GM19463 (cell line): ENCODE measurements at regions not wholly inside any gene's neighbourhood (a gene's known extent, or its start where the extent isn't known, plus 50 kb on each side); places are given as distances from the start of the nearest gene placed in this dataset.
"Not testable (repeated sequence)": the region's sequence is repeated elsewhere in the genome, so short reads cannot be mapped to it uniquely, and the experiment has no call there.

Experiments
- ATAC-seq: cut with Tn5 transposase; IDR thresholded peaks from one replicate; pipeline ENCODE4 v1.9.1; 2021; ENCODE audit warnings: mild to moderate bottlenecking, moderate library complexity; ENCODE audit not compliant: unreplicated experiment

DNA sequence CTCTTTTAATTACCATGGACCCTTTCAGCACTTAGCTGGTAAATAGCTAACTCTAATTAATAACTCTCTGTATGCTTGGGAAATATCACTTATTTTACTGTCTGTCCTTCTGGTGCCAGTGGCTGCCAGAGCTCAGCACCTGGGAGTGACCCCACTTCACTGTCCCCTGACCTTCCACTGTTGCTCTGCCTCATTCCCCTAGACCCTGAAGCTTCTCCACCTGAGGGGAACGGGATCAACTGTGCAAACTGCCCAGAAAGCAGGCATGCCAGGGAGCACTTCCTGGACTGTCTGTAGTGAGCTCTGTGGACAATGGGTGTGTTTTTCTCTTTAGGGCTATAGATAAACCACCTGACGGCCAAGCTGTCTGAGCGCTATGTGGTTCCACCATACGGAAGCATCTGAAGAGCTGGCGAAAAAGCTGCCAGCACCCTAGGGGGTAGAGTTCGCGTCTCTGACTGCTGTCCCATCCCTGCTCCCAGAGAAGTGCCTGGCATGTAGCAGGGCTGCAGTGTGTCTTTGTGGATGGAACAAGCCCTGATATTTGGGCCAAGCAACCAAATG, 106.3 kb upstream of the FOXA2 start:
- no peak for ATAC-seq

GRCh38 chr20:22691369-22692118, 107.2 kb upstream of the FOXA2 start:
- peak; percentile 91 for ATAC-seq

GRCh38 chr20:22692119-22692475, 107.7 kb upstream of the FOXA2 start:
- ATAC-seq = no peak

DNA sequence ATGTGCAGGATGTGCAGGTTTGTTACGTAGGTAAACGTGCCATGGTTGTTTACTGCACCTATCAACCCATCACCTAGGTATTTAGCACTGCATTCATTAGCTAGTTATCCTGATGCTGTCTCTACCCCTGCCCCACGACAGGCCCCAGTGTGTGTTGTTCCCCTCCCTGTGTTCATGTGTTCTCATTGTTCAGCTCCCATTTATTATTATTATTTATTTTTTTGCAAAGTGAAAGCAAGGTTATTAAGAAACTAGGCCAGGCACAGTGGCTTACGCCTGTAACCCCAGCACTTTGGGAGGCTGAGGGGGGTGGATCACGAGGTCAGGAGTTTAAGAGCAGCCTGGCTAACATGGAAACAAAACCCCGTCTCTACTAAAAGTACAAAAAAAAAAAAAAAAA, 108.2 kb upstream of the FOXA2 start:
- ATAC-seq = not testable (repeated sequence)

GRCh38 chr20:22696759-22697158, 112.4 kb upstream of the FOXA2 start:
- no peak for ATAC-seq

DNA sequence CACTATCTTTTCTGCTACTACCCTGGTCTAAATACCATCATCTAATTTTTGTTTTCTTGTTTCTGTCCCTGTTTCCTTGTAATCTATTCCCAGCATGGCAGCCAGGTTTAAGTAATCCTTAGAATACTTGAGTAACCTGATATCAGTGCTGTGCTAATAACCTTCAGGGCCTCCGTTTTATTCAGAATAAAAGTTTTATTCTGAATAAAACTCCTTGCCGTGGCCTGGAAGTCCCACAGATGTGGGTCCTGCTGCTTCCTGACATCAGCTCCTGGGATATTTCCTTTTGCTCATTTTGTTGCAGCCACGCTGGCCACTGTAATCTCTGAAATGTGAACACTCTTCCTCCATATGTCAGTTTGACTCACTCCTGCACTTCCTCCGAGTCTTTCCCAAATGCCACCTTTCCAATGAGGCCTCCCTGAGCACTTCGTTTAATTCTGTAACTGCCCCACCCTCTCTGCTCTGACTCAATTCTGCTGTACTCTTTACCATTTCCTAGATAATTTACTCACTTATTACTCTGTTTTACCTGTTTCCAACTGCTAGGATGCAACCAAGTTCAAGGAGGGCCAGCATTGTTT, 114.0 kb upstream of the FOXA2 start:
- ATAC-seq = no peak

- ATAC-seq = no peak
Measured at GRCh38 chr20:22699396-22699795, 115.0 kb upstream of the FOXA2 start.

DNA sequence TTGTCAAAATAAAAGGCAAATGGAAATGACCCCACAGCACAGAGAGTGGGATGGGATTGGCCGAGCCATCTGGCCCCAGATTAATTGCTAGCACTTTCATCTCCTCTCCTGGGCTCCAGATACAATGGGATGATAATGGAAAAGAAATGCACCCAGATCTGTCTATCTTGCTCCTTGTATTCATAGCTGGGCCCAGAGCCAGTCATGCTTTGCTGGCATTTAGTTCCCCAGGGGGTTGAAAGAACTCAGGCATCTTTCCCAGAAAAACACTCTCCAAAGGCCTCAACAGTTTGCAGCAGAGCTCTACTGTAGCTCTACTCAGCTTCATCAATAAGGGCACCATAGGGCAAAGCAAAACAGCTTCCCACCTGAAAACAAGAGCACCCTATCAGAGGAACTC, 116.0 kb upstream of the FOXA2 start:
- ATAC-seq = no peak

DNA sequence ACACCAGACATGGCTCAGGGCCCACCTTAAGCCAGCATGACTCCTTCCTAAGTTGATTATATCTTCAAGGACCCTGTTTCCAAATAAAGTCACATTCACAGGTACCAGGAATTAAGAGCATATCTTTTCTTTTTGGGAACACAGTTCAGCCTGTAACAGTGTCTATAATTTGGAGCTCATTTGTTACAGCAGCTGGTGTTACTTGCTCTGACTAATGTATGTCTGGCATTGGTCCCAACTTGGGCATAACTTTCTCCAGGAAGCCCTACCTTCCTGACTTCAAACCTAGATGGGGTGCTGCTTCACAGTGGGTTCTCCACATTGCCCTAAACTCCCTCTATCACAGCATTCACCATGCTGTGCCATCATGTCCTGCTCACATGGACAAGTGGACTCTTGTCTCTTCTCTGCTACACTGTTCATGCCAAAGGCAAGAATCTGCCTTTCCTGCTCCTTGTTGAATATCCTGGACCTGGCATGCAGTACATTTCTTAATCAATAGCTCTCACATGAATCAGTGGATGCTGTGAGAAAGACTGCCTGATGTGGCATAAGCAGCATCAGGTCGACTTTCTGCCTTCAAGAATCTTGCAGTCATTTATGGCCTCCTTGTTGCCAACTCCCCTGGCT, 117.4 kb upstream of the FOXA2 start:
- ATAC-seq = no peak

DNA sequence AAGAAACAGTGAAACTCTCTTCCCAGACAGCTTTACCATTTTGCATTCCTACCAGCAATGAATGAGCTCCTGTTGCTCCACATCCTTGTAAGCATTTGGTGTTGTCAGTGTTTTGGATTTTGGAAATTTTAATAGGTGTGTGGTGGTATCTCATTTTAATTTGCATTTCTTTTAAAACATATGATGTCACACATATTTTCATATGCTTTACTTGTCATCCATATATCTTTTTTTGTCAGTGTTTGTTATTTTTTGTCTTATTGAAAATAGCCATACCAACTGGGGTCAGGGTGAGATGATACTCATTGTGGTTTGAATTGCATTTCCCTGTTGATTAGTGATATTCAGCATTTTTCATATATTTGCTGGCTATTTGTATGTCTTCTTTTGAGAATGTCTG, 119.5 kb upstream of the FOXA2 start:
- ATAC-seq = no peak

- no peak for ATAC-seq
Measured at GRCh38 chr20:22711971-22712755, 127.8 kb upstream of the FOXA2 start.

GRCh38 chr20:22716821-22717351, 132.5 kb upstream of the FOXA2 start:
- no peak for ATAC-seq

- ATAC-seq = no peak
Measured at GRCh38 chr20:22717466-22717865, 133.1 kb upstream of the FOXA2 start.

DNA sequence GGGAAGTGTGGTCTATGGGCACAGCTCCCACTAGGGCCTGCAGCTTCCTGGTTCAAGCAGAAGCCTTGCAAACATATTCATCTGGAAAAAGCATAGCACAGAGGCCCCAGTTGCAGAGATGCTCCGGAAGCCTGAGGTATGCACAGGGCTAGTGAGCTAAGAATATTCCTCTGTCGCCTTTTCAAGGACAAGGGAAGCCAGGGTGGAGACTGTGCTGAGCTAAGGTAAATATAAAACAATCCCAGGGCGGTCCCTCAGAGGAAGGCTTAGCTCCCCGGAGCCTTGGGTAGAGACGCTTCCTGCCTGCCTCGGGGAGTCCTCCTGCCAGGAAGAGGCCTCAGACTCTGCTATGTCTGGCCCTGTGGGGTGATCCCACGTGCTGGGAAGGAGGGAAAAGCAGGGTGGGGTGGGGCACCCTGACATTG, 134.8 kb upstream of the FOXA2 start:
- ATAC-seq = no peak

DNA sequence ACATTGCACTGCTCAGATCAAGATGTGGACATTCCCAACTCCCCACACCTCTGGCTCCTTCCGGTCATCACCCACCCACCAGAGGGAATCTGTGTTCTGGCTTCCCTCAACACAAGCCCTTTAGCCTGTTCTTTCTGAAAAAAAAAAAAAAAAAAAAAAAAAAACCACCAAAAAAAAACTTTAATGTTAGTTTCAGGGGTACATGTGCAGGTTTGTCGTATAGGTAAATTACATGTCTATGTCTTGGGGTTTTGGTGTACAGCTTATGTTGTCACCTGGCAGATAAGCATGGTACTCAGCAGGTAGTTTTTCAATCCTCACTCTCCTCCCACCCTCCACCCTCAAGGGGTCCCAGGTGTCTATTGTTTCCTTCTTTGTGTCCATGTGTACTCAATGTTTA, 135.8 kb upstream of the FOXA2 start:
- ATAC-seq = no peak

DNA sequence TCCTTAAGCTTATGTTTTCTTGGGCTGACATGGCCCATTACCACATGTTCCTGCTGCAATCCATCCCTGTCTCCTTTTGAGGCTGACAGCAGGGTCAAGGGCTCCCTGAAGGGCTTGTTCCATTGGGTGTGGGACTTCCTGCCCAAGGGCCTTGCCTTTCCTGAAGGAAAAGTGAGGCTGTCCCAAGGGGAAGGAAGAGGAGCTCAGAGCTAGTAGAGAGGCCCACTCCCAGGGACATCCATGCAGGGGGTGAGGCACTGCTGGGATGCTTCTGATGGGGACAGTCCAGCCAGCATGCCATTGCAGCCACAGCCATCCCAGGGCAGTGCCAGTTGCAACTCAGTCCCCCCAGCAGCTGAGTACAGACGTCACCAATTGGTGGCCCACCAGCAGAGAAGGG, 138.4 kb upstream of the FOXA2 start:
- ATAC-seq = no peak

DNA sequence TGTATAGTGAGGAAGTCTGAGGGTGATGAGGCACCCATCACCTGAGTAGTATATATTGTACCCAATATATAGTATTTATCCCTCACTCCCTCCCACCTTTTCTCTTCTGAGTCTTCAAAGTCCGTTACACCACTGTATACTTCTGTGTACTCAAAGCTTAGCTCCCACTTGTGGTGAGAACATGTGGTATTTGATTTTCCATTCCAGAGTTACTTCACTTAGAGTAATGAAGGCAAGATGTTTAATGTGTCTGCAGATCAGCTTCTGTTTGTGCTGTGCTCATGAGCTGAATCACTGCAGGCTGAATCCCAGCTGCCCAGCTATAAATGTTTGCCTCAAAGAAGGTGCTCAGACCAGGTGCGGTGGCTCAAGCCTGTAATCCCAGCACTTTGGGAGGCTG, 139.3 kb upstream of the FOXA2 start:
- no peak for ATAC-seq

GRCh38 chr20:22728146-22728745, 143.9 kb upstream of the FOXA2 start:
- ATAC-seq = no peak

DNA sequence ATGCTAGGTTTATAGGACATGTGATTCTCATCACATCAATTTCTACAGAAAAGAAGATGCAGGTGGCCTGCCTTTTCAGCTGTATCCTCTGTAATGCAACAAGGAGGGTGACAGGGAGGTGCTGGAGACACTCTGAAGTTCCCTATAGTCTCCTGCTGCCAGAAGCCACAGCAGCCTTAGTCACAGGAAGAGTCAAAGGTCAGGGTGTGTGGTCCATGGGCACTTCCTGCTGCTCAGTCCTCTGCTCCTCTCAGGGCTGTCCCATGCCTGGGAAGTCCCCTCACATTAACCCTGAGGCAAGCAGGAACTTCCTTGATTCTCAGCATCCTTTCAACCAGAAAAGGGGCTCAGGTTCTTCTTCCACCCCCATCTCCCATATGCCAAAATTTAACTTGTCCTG, 144.8 kb upstream of the FOXA2 start:
- ATAC-seq = no peak

GRCh38 chr20:22729616-22730236, 145.4 kb upstream of the FOXA2 start:
- ATAC-seq = no peak
